ENCODE measurements at regions not wholly inside any gene's neighbourhood (a gene's known extent, or its start where the extent isn't known, plus 50 kb on each side); places are given as distances from the start of the nearest gene placed in this dataset.

GRCh38 chr22:46038516-46039430 lies 61.8 kb upstream of the WNT7B start:
- TF ChIP-seq TOX (CRISPR knock-in tag; IDR thresholded peaks at IDR 0.05; ENCODE audit: borderline replicate concordance) = no peak
- TF ChIP-seq CSDC2 (CRISPR knock-in tag; IDR thresholded peaks at IDR 0.05) = no peak
- no peak for TF ChIP-seq RARB (CRISPR knock-in tag; IDR thresholded peaks at IDR 0.05)
- TF ChIP-seq PATZ1 (CRISPR knock-in tag; IDR thresholded peaks at IDR 0.05; ENCODE audit: borderline replicate concordance) = no peak
- no peak for TF ChIP-seq ARNTL (CRISPR knock-in tag; IDR thresholded peaks at IDR 0.05; ENCODE audit: borderline replicate concordance, low read depth)
- no peak for TF ChIP-seq CREB5 (CRISPR knock-in tag; IDR thresholded peaks at IDR 0.05; ENCODE audit: low read depth)
- TF ChIP-seq, protein P1, sequence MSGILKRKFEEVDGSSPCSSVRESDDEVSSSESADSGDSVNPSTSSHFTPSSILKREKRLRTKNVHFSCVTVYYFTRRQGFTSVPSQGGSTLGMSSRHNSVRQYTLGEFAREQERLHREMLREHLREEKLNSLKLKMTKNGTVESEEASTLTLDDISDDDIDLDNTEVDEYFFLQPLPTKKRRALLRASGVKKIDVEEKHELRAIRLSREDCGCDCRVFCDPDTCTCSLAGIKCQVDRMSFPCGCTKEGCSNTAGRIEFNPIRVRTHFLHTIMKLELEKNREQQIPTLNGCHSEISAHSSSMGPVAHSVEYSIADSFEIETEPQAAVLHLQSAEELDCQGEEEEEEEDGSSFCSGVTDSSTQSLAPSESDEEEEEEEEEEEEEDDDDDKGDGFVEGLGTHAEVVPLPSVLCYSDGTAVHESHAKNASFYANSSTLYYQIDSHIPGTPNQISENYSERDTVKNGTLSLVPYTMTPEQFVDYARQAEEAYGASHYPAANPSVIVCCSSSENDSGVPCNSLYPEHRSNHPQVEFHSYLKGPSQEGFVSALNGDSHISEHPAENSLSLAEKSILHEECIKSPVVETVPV (CRISPR knock-in tag; IDR thresholded peaks at IDR 0.05) = no peak
- TF ChIP-seq, protein P2, sequence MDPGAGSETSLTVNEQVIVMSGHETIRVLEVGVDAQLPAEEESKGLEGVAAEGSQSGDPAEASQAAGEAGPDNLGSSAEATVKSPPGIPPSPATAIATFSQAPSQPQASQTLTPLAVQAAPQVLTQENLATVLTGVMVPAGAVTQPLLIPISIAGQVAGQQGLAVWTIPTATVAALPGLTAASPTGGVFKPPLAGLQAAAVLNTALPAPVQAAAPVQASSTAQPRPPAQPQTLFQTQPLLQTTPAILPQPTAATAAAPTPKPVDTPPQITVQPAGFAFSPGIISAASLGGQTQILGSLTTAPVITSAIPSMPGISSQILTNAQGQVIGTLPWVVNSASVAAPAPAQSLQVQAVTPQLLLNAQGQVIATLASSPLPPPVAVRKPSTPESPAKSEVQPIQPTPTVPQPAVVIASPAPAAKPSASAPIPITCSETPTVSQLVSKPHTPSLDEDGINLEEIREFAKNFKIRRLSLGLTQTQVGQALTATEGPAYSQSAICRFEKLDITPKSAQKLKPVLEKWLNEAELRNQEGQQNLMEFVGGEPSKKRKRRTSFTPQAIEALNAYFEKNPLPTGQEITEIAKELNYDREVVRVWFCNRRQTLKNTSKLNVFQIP (CRISPR knock-in tag; IDR thresholded peaks at IDR 0.05; ENCODE audit: borderline replicate concordance, low read depth) = no peak
- no peak for TF ChIP-seq SNAI2 (CRISPR knock-in tag; IDR thresholded peaks at IDR 0.05)
- TF ChIP-seq TCF4 (CRISPR knock-in tag; IDR thresholded peaks at IDR 0.05; ENCODE audit: borderline replicate concordance) = no peak
- TF ChIP-seq ZFP30 (CRISPR knock-in tag; IDR thresholded peaks at IDR 0.05) = no peak
- TF ChIP-seq BACH2 (CRISPR knock-in tag; IDR thresholded peaks at IDR 0.05; ENCODE audit: borderline replicate concordance) = no peak
